Stimulated activated CD8-positive, alpha-beta memory T cell treated with anti-CD3 and anti-CD28 coated beads, Interleukin-7, amount 100 ng/mL, for 48 hours (primary cell): ENCODE measurements at regions not wholly inside any gene's neighbourhood (a gene's known extent, or its start where the extent isn't known, plus 50 kb on each side); places are given as distances from the start of the nearest gene placed in this dataset.

Experiments
- DNase-seq, 2 donors: peaks; one replicate each; pipeline ENCODE4 v3.0.0-alpha.2; 2020; ENCODE audit warnings: low read depth in 1 of 2; ENCODE audit errors: extremely low read depth in 1 of 2

- DNase-seq = no peak
Measured at GRCh38 chr10:100612601-100613595, 77.2 kb downstream of the HIF1AN start.

- no peak for DNase-seq
Measured at GRCh38 chr10:100613846-100614245, 78.1 kb downstream of the HIF1AN start.

- no peak for DNase-seq
Measured at GRCh38 chr10:100614429-100615095, 78.8 kb downstream of the HIF1AN start.

GRCh38 chr10:100615241-100615640 is 79.5 kb downstream of the HIF1AN start:
- no peak for DNase-seq

- no peak for DNase-seq
Measured at GRCh38 chr10:100615908-100616307, 80.2 kb downstream of the HIF1AN start.

GRCh38 chr10:100618091-100618615 is 82.4 kb downstream of the HIF1AN start:
- no peak for DNase-seq

GRCh38 chr10:100618632-100619255 is 83.0 kb downstream of the HIF1AN start:
- no peak for DNase-seq

GRCh38 chr10:100620087-100620835 is 84.5 kb downstream of the HIF1AN start:
- DNase-seq = no peak

GRCh38 chr10:100621360-100622205 is 85.8 kb downstream of the HIF1AN start:
- DNase-seq = no peak

- no peak for DNase-seq
Measured at GRCh38 chr10:100622946-100623345, 87.2 kb downstream of the HIF1AN start.

- no peak for DNase-seq
Measured at GRCh38 chr10:100623521-100624230, 87.9 kb downstream of the HIF1AN start.

- DNase-seq = no peak
Measured at GRCh38 chr10:100624298-100624697, 88.6 kb downstream of the HIF1AN start.

- no peak for DNase-seq
Measured at GRCh38 chr10:100625816-100626215, 90.1 kb downstream of the HIF1AN start.

- DNase-seq = no peak
Measured at GRCh38 chr10:100628061-100628460, 92.3 kb downstream of the HIF1AN start.

GRCh38 chr10:100631192-100631591 is 95.4 kb downstream of the HIF1AN start:
- no peak for DNase-seq

GRCh38 chr10:100632027-100632426 is 96.3 kb downstream of the HIF1AN start:
- DNase-seq = no peak

GRCh38 chr10:100634034-100634433 is 98.3 kb downstream of the HIF1AN start:
- no peak for DNase-seq

- DNase-seq = no peak
Measured at GRCh38 chr10:100636848-100637553, 101.3 kb downstream of the HIF1AN start.
